Glomerular visceral epithelial cell (primary cell): ENCODE measurements at regions not wholly inside any gene's neighbourhood (a gene's known extent, or its start where the extent isn't known, plus 50 kb on each side); places are given as distances from the start of the nearest gene placed in this dataset.
A peak's percentile ranks its signal among the peaks of the same experiment; 100 is the strongest.

ENCODE experiments used
- DNase-seq: peaks from one replicate; pipeline ENCODE4 v3.0.0-alpha.2; 2016; ENCODE audit errors: extremely low spot score

- no peak for DNase-seq
These were observed 1044.3 kb downstream of the BCL11B start for GRCh38 chr14:98227727-98228111.

GRCh38 chr14:98229656-98230366, 1042.2 kb downstream of the BCL11B start:
- DNase-seq: no peak

- DNase-seq: no peak
These were observed 1041.6 kb downstream of the BCL11B start for GRCh38 chr14:98230411-98230810.

- no peak for DNase-seq
These were observed 1040.8 kb downstream of the BCL11B start for GRCh38 chr14:98231210-98231609.

- no peak for DNase-seq
These were observed 1038.3 kb downstream of the BCL11B start for GRCh38 chr14:98233656-98234055.

GRCh38 chr14:98234208-98234607, 1037.8 kb downstream of the BCL11B start:
- no peak for DNase-seq

- DNase-seq: no peak
These were observed 1035.7 kb downstream of the BCL11B start for GRCh38 chr14:98236314-98236713.

- no peak for DNase-seq
These were observed 1034.1 kb downstream of the BCL11B start for GRCh38 chr14:98237939-98238338.

- DNase-seq: no peak
These were observed 1031.6 kb downstream of the BCL11B start for GRCh38 chr14:98240376-98240775.

GRCh38 chr14:98242903-98243302, 1029.1 kb downstream of the BCL11B start:
- DNase-seq: no peak

GRCh38 chr14:98243332-98243731, 1028.7 kb downstream of the BCL11B start:
- DNase-seq: no peak

GRCh38 chr14:98244162-98244948, 1027.6 kb downstream of the BCL11B start:
- DNase-seq: no peak

GRCh38 chr14:98244966-98245569, 1026.9 kb downstream of the BCL11B start:
- no peak for DNase-seq

GRCh38 chr14:98249057-98249456, 1022.9 kb downstream of the BCL11B start:
- no peak for DNase-seq

- DNase-seq: no peak
These were observed 1022.5 kb downstream of the BCL11B start for GRCh38 chr14:98249476-98249875.

GRCh38 chr14:98252820-98253219, 1019.2 kb downstream of the BCL11B start:
- no peak for DNase-seq

- no peak for DNase-seq
These were observed 1012.1 kb downstream of the BCL11B start for GRCh38 chr14:98259881-98260280.

GRCh38 chr14:98262566-98262965, 1009.4 kb downstream of the BCL11B start:
- DNase-seq: no peak

- DNase-seq: no peak
These were observed 1002.5 kb downstream of the BCL11B start for GRCh38 chr14:98269533-98269932.

GRCh38 chr14:98270201-98270600, 1001.8 kb downstream of the BCL11B start:
- DNase-seq: no peak

- no peak for DNase-seq
These were observed 997.4 kb downstream of the BCL11B start for GRCh38 chr14:98274596-98274995.

- DNase-seq: peak; percentile 75
These were observed 993.2 kb downstream of the BCL11B start for GRCh38 chr14:98278800-98279199.

GRCh38 chr14:98280436-98280835, 991.6 kb downstream of the BCL11B start:
- peak; percentile 13 for DNase-seq
